Osteoblast (primary cell): ENCODE measurements at regions not wholly inside any gene's neighbourhood (a gene's known extent, or its start where the extent isn't known, plus 50 kb on each side); places are given as distances from the start of the nearest gene placed in this dataset.

Source experiments
- DNase-seq: peaks from one replicate; pipeline ENCODE4 v3.0.0; 2011; ENCODE audit warnings: low spot score, mixed read lengths; ENCODE audit not compliant: insufficient read length; ENCODE audit errors: missing footprints
- H2AFZ ChIP-seq: 2 replicates; pipeline ENCODE4 v1.6.0; 2011; ENCODE audit warnings: mild to moderate bottlenecking, low read length
- H3K27ac ChIP-seq: 2 replicates; pipeline ENCODE4 v1.5.1; 2011; ENCODE audit warnings: mild to moderate bottlenecking, low read depth, low read length, moderate library complexity
- H3K27me3 ChIP-seq: 2 replicates; pipeline ENCODE4 v1.6.0; 2012; ENCODE audit warnings: mild to moderate bottlenecking, control low read depth, inconsistent platforms, low read length, moderate library complexity; ENCODE audit not compliant: insufficient read depth
- H3K36me3 ChIP-seq: 2 replicates; pipeline ENCODE4 v1.5.1; 2011; ENCODE audit warnings: mild to moderate bottlenecking, low read length, control low read depth, moderate library complexity; ENCODE audit not compliant: insufficient read depth
- H3K4me1 ChIP-seq: 2 replicates; pipeline ENCODE4 v1.5.1; 2011; ENCODE audit warnings: mild to moderate bottlenecking, low read length, control low read depth, moderate library complexity; ENCODE audit not compliant: insufficient read depth
- H3K4me2 ChIP-seq: 2 replicates; pipeline ENCODE4 v1.6.0; 2011; ENCODE audit warnings: mild to moderate bottlenecking, low read length; ENCODE audit not compliant: insufficient read depth
- H3K4me3 ChIP-seq: fragments of 200-600 bp; sonication (generic); 3 replicates; pipeline ENCODE4 v1.5.1; 2012; ENCODE audit warnings: mild to moderate bottlenecking, low read length, inconsistent platforms; ENCODE audit not compliant: insufficient read depth
- H3K79me2 ChIP-seq: 2 replicates; pipeline ENCODE4 v1.6.0; 2012; ENCODE audit warnings: mild to moderate bottlenecking, low read length, control low read depth, inconsistent platforms; ENCODE audit not compliant: insufficient read depth
- H3K9me3 ChIP-seq: 2 replicates; pipeline ENCODE4 v1.5.1; 2011; ENCODE audit warnings: low read depth, low read length, control low read depth
- H4K20me1 ChIP-seq: 2 replicates; pipeline ENCODE4 v1.6.0; 2012; ENCODE audit warnings: mild to moderate bottlenecking, low read length, control low read depth; ENCODE audit not compliant: insufficient read depth
- CTCF ChIP-seq: IDR thresholded peaks from 2 replicates; pipeline ENCODE4 v1.5.1; 2011; ENCODE audit warnings: mild to moderate bottlenecking, low read depth, low read length, moderate library complexity; ENCODE audit errors: extremely low read depth

- peak overlapping the region; percentile 37 for H2AFZ ChIP-seq
- no peak overlapping the region for H3K27ac ChIP-seq
- peaks cover 22% of the 10 kb centered on the region for H3K27me3 ChIP-seq
- H3K4me3 ChIP-seq, result no peak overlapping the region
- DNase-seq, result peak; percentile 82
- H4K20me1 ChIP-seq, result no peaks in the 10 kb centered on the region
- peaks cover 17% of the 10 kb centered on the region for H3K4me1 ChIP-seq
- no peaks in the 10 kb centered on the region for H3K9me3 ChIP-seq
- H3K79me2 ChIP-seq, result no peaks in the 10 kb centered on the region
- TF ChIP-seq CTCF, result no peak
- H3K36me3 ChIP-seq, result no peaks in the 10 kb centered on the region
- H3K4me2 ChIP-seq, result peak overlapping the region; percentile 49
Measured at GRCh38 chr5:54900984-54901725, 84.2 kb downstream of the ESM1 start.

GRCh38 chr5:54897001-54897400 lies 88.4 kb downstream of the ESM1 start:
- H3K36me3 ChIP-seq, result no peaks in the 10 kb centered on the region
- no peak for TF ChIP-seq CTCF
- DNase-seq, result no peak
- no peak overlapping the region for H3K4me3 ChIP-seq
- H3K79me2 ChIP-seq, result no peaks in the 10 kb centered on the region
- H3K27me3 ChIP-seq, result peaks cover 22% of the 10 kb centered on the region
- H3K4me2 ChIP-seq, result no peak overlapping the region
- H2AFZ ChIP-seq, result no peak overlapping the region
- H3K9me3 ChIP-seq, result no peaks in the 10 kb centered on the region
- no peaks in the 10 kb centered on the region for H4K20me1 ChIP-seq
- H3K27ac ChIP-seq, result no peak overlapping the region
- H3K4me1 ChIP-seq, result peaks cover 18% of the 10 kb centered on the region

- Histone ChIP-seq H3K4me3 (no peak overlapping the region), H3K4me1 (peaks cover 7% of the 10 kb centered on the region), H3K4me2 (peak overlapping the region; percentile 26), H3K9me3 (no peaks in the 10 kb centered on the region), H3K79me2 (no peaks in the 10 kb centered on the region), H3K36me3 (no peaks in the 10 kb centered on the region), H3K27me3 (peaks cover 22% of the 10 kb centered on the region), H3K27ac (no peak overlapping the region), H4K20me1 (no peaks in the 10 kb centered on the region), H2AFZ (peak overlapping the region; percentile 53)
- TF ChIP-seq CTCF, result peak; percentile 72
- no peak for DNase-seq
Measured at GRCh38 chr5:54895816-54896341, 89.5 kb downstream of the ESM1 start.

GRCh38 chr5:54894957-54895815 lies 90.2 kb downstream of the ESM1 start:
- Histone ChIP-seq H3K36me3 (no peaks in the 10 kb centered on the region), H4K20me1 (no peaks in the 10 kb centered on the region), H3K4me3 (no peak overlapping the region), H3K27me3 (peaks cover 22% of the 10 kb centered on the region), H3K4me1 (peaks cover 7% of the 10 kb centered on the region), H3K4me2 (peak overlapping the region; percentile 26), H3K27ac (no peak overlapping the region), H3K9me3 (no peaks in the 10 kb centered on the region), H3K79me2 (no peaks in the 10 kb centered on the region), H2AFZ (peak overlapping the region; percentile 53)
- no peak for TF ChIP-seq CTCF
- no peak for DNase-seq
